Lower leg skin (tissue), 4 donors: ENCODE measurements at regions not wholly inside any gene's neighbourhood (a gene's known extent, or its start where the extent isn't known, plus 50 kb on each side); places are given as distances from the start of the nearest gene placed in this dataset.

Experiments
- DNase-seq, 2 donors: peaks; one replicate each; pipeline ENCODE4 v3.0.0-alpha.2; 2019; ENCODE audit warnings: low spot score in 2 of 2
- H3K4me3 ChIP-seq: fragments of 200-600 bp; sonication (generic); 2 replicates; pipeline ENCODE4 v1.5.1; 2017; ENCODE audit warnings: mild to moderate bottlenecking, low read depth; ENCODE audit not compliant: poor library complexity, severe bottlenecking
- CTCF ChIP-seq, 3 donors: fragments of 450-650 bp; IDR thresholded peaks; one replicate each; pipeline ENCODE4 v1.5.1; 2016; ENCODE audit warnings: antibody characterized with exemption in 3 of 3, mild to moderate bottlenecking in 3 of 3, moderate library complexity in 2 of 3
- POLR2A ChIP-seq, 2 donors: fragments of 450-650 bp; IDR thresholded peaks; one replicate each; pipeline ENCODE4 v1.6.1; 2016 to 2017; ENCODE audit warnings: antibody characterized with exemption in 2 of 2, mild to moderate bottlenecking in 1 of 2, moderate library complexity in 1 of 2
- WGBS, 2 donors: methylation state at CpG; one replicate each; pipeline ENCODE4 v1.1.5; 2018; 5-methylcytosine and 5-hydroxymethylcytosine counted together
- intact Hi-C: fragments of 100-400 bp; cut with DNase I; formaldehyde crosslinking; loops from one replicate; pipeline ENCODE4 v1.15.0; 2023; ENCODE audit warnings: low total_unique reads

- DNase-seq: no peak
- intact Hi-C loops: no loop called here
- H3K4me3 ChIP-seq: no peak overlapping the region
- TF ChIP-seq POLR2A (IDR thresholded peaks at IDR 0.05) (no peak), CTCF (IDR thresholded peaks at IDR 0.05) (no peak)
- 48 to 59% methylated on average over 1 of the region's 1 CpG for WGBS, 2 donors
These were observed 277.8 kb upstream of the SLC14A2 start for GRCh38 chr18:45337477-45337876.

- intact Hi-C loops: no loop called here
- TF ChIP-seq POLR2A (IDR thresholded peaks at IDR 0.05) (no peak), CTCF (IDR thresholded peaks at IDR 0.05) (no peak)
- 68 to 73% methylated on average over 4 of the region's 4 CpGs for WGBS, 2 donors
- no peak overlapping the region for H3K4me3 ChIP-seq
- no peak for DNase-seq
These were observed 275.3 kb upstream of the SLC14A2 start for GRCh38 chr18:45339810-45340550.

GRCh38 chr18:45340884-45341283 lies 274.4 kb upstream of the SLC14A2 start:
- no peak for TF ChIP-seq POLR2A (IDR thresholded peaks at IDR 0.05)
- no peak for TF ChIP-seq CTCF (IDR thresholded peaks at IDR 0.05)
- DNase-seq: no peak
- H3K4me3 ChIP-seq: no peak overlapping the region
- intact Hi-C loops: no loop called here
- 83 to 84% methylated on average over 3 of the region's 3 CpGs for WGBS, 2 donors

- intact Hi-C loops: no loop called here
- no peak for DNase-seq
- 76 to 77% methylated on average over 2 of the region's 2 CpGs for WGBS, 2 donors
- TF ChIP-seq CTCF (IDR thresholded peaks at IDR 0.05) (no peak), POLR2A (IDR thresholded peaks at IDR 0.05) (no peak)
- H3K4me3 ChIP-seq: no peak overlapping the region
These were observed 273.8 kb upstream of the SLC14A2 start for GRCh38 chr18:45341454-45341853.

DNA sequence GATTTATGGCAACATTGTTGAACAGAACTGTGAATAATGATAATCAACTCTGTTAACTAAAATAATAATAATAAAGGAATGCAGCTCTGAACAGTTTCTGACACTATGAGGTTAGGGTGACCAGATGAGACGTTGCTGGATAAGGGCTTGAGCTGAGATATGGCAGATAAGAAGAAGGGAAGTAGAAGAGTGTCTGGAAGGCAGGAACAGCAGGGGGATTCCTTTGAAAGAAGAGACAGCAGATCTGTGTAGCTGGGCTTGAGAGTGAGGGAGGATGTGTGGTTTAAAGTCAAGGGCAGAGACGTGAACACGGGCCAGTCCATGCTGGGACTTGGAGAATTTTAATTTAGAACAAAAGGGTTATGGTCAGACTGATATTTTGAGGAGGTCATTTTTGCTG lies 273.1 kb upstream of the SLC14A2 start:
- intact Hi-C loops: no loop called here
- TF ChIP-seq POLR2A (IDR thresholded peaks at IDR 0.05) (no peak), CTCF (IDR thresholded peaks at IDR 0.05) (no peak)
- no peak overlapping the region for H3K4me3 ChIP-seq
- WGBS, 2 donors: 67 to 82% methylated on average over 3 of the region's 3 CpGs
- DNase-seq: no peak

- no peak for DNase-seq
- intact Hi-C loops: no loop called here
- 86 to 88% methylated on average over 3 of the region's 3 CpGs for WGBS, 2 donors
- no peak overlapping the region for H3K4me3 ChIP-seq
- no peak for TF ChIP-seq POLR2A (IDR thresholded peaks at IDR 0.05)
- no peak for TF ChIP-seq CTCF (IDR thresholded peaks at IDR 0.05)
These were observed 272.6 kb upstream of the SLC14A2 start for GRCh38 chr18:45342653-45343052.
